ENCODE measurements at regions not wholly inside any gene's neighbourhood (a gene's known extent, or its start where the extent isn't known, plus 50 kb on each side); places are given as distances from the start of the nearest gene placed in this dataset.
A peak's percentile ranks its signal among the peaks of the same experiment; 100 is the strongest.

- Mint-ChIP-seq H3K27me3 (ENCODE audit: low read depth, poor library complexity) (peaks cover 3% of the 10 kb centered on the region), H3K4me3 (no peak overlapping the region), H3K9me3 (no peaks in the 10 kb centered on the region), H3K27ac (no peak overlapping the region), H3K4me1 (peaks cover 12% of the 10 kb centered on the region), H3K36me3 (ENCODE audit: low read depth) (no peaks in the 10 kb centered on the region)
- TF ChIP-seq CTCF (IDR thresholded peaks at IDR 0.05), result no peak
- DNase-seq, result no peak
Measured at GRCh38 chr15:46296797-46297196, 662.0 kb downstream of the SQOR start.

- H3K4me3 Mint-ChIP-seq, result no peak overlapping the region
- no peak for TF ChIP-seq CTCF (IDR thresholded peaks at IDR 0.05)
- H3K9me3 Mint-ChIP-seq, result no peaks in the 10 kb centered on the region
- no peaks in the 10 kb centered on the region for H3K36me3 Mint-ChIP-seq (ENCODE audit: low read depth)
- peaks cover 3% of the 10 kb centered on the region for H3K27me3 Mint-ChIP-seq (ENCODE audit: low read depth, poor library complexity)
- peaks cover 12% of the 10 kb centered on the region for H3K4me1 Mint-ChIP-seq
- H3K27ac Mint-ChIP-seq, result no peak overlapping the region
- DNase-seq, result no peak
Measured at GRCh38 chr15:46297766-46298165, 662.9 kb downstream of the SQOR start.

- no peak for DNase-seq
- H3K27ac Mint-ChIP-seq, result no peak overlapping the region
- H3K9me3 Mint-ChIP-seq, result no peaks in the 10 kb centered on the region
- no peaks in the 10 kb centered on the region for H3K36me3 Mint-ChIP-seq (ENCODE audit: low read depth)
- no peak overlapping the region for H3K4me3 Mint-ChIP-seq
- H3K4me1 Mint-ChIP-seq, result peaks cover 12% of the 10 kb centered on the region
- no peak for TF ChIP-seq CTCF (IDR thresholded peaks at IDR 0.05)
- peaks cover 3% of the 10 kb centered on the region for H3K27me3 Mint-ChIP-seq (ENCODE audit: low read depth, poor library complexity)
Measured at GRCh38 chr15:46300716-46301115, 665.9 kb downstream of the SQOR start.

GRCh38 chr15:46301291-46301690 is 666.5 kb downstream of the SQOR start:
- TF ChIP-seq CTCF (IDR thresholded peaks at IDR 0.05), result no peak
- H3K4me3 Mint-ChIP-seq, result no peak overlapping the region
- H3K27ac Mint-ChIP-seq, result no peak overlapping the region

GRCh38 chr15:46301826-46302225 is 667.0 kb downstream of the SQOR start:
- no peak for DNase-seq
- no peak overlapping the region for H3K4me3 Mint-ChIP-seq
- no peaks in the 10 kb centered on the region for H3K36me3 Mint-ChIP-seq (ENCODE audit: low read depth)
- no peaks in the 10 kb centered on the region for H3K27me3 Mint-ChIP-seq (ENCODE audit: low read depth, poor library complexity)
- TF ChIP-seq CTCF (IDR thresholded peaks at IDR 0.05), result no peak
- H3K4me1 Mint-ChIP-seq, result peaks cover 12% of the 10 kb centered on the region
- H3K27ac Mint-ChIP-seq, result no peak overlapping the region
- H3K9me3 Mint-ChIP-seq, result no peaks in the 10 kb centered on the region

More at GRCh38 chr15:46301291-46301690, 666.5 kb downstream of the SQOR start:
- Mint-ChIP-seq H3K4me1 (peaks cover 12% of the 10 kb centered on the region), H3K36me3 (ENCODE audit: low read depth) (no peaks in the 10 kb centered on the region), H3K9me3 (no peaks in the 10 kb centered on the region), H3K27me3 (ENCODE audit: low read depth, poor library complexity) (no peaks in the 10 kb centered on the region)
- DNase-seq, result no peak

- Mint-ChIP-seq H3K27me3 (ENCODE audit: low read depth, poor library complexity) (no peaks in the 10 kb centered on the region), H3K36me3 (ENCODE audit: low read depth) (no peaks in the 10 kb centered on the region), H3K4me3 (no peak overlapping the region), H3K9me3 (no peaks in the 10 kb centered on the region), H3K27ac (no peak overlapping the region), H3K4me1 (no peaks in the 10 kb centered on the region)
- peak; percentile 61 for TF ChIP-seq CTCF (IDR thresholded peaks at IDR 0.05)
- peak; percentile 35 for DNase-seq
Measured at GRCh38 chr15:46304321-46304720, 669.5 kb downstream of the SQOR start.

Measured in nephron progenitor cell (in vitro differentiated cells).